Fibroblast of the aortic adventitia (primary cell): ENCODE measurements at regions not wholly inside any gene's neighbourhood (a gene's known extent, or its start where the extent isn't known, plus 50 kb on each side); places are given as distances from the start of the nearest gene placed in this dataset.
A peak's percentile ranks its signal among the peaks of the same experiment; 100 is the strongest.

Source experiments
- DNase-seq: peaks from one replicate; pipeline ENCODE4 v3.0.0-alpha.2; 2010; ENCODE audit warnings: low read depth
- H3K4me3 ChIP-seq: 2 replicates; pipeline ENCODE4 v1.5.1; 2011; ENCODE audit warnings: low read depth, mild to moderate bottlenecking, control low read depth, low read length, moderate library complexity
- CTCF ChIP-seq: IDR thresholded peaks from 2 replicates; pipeline ENCODE4 v1.5.1; 2011; ENCODE audit warnings: mild to moderate bottlenecking, low read length, control low read depth, inconsistent platforms; ENCODE audit not compliant: insufficient read depth

- TF ChIP-seq CTCF = no peak
- DNase-seq = no peak
- H3K4me3 ChIP-seq = no peak overlapping the region
Measured at GRCh38 chr13:107767119-107767518, 448.2 kb downstream of the LIG4 start.

GRCh38 chr13:107765724-107766401, 449.5 kb downstream of the LIG4 start:
- peak; percentile 5 for DNase-seq
- no peak for TF ChIP-seq CTCF
- no peak overlapping the region for H3K4me3 ChIP-seq

- no peak for TF ChIP-seq CTCF
- DNase-seq = no peak
- no peak overlapping the region for H3K4me3 ChIP-seq
Measured at GRCh38 chr13:107764046-107764445, 451.3 kb downstream of the LIG4 start.

GRCh38 chr13:107753748-107754147, 461.6 kb downstream of the LIG4 start:
- no peak for TF ChIP-seq CTCF
- no peak for DNase-seq
- no peak overlapping the region for H3K4me3 ChIP-seq

- DNase-seq = no peak
- TF ChIP-seq CTCF = no peak
- no peak overlapping the region for H3K4me3 ChIP-seq
Measured at GRCh38 chr13:107753291-107753690, 462.0 kb downstream of the LIG4 start.

GRCh38 chr13:107743983-107744382, 471.4 kb downstream of the LIG4 start:
- TF ChIP-seq CTCF = no peak
- DNase-seq = peak; percentile 22
- no peak overlapping the region for H3K4me3 ChIP-seq

GRCh38 chr13:107743526-107743925, 471.8 kb downstream of the LIG4 start:
- no peak for TF ChIP-seq CTCF
- no peak for DNase-seq
- H3K4me3 ChIP-seq = no peak overlapping the region
